Right lung (tissue), 2 donors: ENCODE measurements at regions not wholly inside any gene's neighbourhood (a gene's known extent, or its start where the extent isn't known, plus 50 kb on each side); places are given as distances from the start of the nearest gene placed in this dataset.
A peak's percentile ranks its signal among the peaks of the same experiment; 100 is the strongest.

Experiments used
- DNase-seq, 2 donors: peaks; one replicate each; pipeline ENCODE4 v3.0.0-alpha.2; 2013

DNA sequence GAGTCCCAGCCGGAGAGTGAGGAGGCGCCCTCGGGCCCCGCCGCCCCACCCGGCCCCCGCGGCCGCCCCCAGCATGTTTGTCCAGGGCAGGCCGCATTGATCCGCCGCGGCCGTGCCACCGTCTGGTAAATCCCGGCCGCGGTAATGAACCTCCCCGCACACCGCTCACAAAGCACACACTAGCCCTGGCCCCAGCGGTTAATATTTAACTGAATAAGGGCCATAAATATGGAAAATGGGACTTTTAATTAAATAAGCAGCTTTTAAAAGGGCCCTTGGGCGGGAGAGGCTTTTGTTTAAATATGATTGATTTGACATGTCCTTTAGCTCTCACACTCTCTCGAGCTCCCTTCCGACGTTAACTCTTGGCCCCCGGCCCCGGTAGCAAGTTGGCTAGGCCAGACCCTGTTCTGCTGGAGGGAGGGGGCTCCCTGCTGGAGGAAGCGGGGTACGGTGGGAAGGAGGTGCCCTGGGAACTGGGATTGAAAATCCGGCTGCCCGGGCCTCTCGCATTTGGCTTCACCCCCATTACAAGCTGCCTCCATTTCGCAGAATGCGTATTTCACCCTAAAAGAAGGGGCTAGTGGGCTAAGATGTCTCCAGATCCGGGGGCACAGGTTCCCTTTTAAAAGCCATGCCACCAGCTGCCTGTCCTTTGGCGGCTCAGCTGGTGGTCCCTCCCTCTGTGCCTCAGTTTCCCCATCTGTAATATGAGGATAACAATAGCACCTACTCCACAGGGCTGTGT is 199.8 kb downstream of the RBM19 start:
- DNase-seq = peak; percentile 16 to 19

DNA sequence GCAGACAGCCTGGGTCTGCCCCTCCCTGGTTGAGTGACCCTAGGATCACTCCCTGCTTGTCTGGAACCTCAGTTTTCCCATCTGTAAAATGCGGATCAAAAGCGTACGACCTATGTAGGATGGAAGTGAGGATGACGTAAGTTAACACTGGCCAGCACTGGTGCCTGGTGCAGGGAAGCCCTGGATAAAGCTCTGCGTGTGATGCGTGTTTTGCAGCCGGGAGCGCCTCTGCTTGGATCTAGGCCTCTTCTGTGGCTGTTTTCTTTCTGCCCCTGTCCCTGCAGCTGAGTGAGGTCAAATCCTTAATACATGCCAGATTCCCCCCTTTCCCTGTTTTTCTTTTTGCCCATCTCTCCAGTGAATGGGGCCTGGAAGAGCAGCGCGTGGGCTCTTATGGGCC is 201.5 kb downstream of the RBM19 start:
- no peak for DNase-seq

DNA sequence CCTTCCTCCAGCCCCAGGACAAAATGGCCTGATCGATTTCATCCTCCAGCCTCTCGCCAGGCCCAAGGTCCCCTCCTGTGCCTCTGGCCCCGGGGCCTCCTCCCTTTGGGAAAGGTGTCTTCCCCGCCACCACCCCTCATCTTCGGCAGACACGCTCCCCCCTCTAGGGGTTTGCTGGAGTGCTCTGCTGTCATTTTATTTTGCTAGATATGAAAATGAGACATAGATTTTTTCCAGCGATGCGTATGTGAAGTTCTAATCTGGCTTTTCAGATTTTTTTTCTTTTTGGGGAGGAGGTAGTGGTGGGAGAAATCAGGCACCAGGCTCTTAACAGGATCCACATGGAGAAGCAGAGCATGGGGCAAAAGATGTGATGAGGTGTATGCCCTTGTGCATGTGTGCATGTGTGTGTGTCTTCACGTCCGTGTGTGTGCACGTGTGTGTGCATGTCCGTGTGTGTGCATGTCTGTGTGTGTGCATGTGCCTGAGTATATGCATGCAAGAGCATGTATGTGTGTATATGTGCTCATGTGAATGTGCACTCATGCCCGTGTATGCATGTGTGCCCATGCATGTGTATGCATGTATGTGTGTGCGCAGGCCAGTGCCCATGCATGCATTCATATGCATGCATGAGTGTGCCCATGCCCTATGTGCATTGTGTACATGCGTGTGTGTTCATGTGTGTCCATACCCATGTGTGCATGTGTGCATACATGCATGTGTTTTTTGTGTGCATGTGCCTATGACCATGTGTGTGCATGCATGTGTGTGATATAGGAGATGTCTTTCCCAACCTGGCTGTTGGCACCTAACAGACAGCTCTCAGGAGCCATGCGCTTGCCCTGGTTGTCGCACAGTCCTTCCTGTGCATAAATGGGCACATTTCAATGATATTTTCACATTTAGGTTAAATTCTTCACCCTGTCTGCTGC is 203.0 kb downstream of the RBM19 start:
- no peak for DNase-seq

- no peak for DNase-seq
These were observed 203.8 kb downstream of the RBM19 start for GRCh38 chr12:113762155-113762881.

- DNase-seq = no peak
These were observed 207.0 kb downstream of the RBM19 start for GRCh38 chr12:113759135-113759534.

DNA sequence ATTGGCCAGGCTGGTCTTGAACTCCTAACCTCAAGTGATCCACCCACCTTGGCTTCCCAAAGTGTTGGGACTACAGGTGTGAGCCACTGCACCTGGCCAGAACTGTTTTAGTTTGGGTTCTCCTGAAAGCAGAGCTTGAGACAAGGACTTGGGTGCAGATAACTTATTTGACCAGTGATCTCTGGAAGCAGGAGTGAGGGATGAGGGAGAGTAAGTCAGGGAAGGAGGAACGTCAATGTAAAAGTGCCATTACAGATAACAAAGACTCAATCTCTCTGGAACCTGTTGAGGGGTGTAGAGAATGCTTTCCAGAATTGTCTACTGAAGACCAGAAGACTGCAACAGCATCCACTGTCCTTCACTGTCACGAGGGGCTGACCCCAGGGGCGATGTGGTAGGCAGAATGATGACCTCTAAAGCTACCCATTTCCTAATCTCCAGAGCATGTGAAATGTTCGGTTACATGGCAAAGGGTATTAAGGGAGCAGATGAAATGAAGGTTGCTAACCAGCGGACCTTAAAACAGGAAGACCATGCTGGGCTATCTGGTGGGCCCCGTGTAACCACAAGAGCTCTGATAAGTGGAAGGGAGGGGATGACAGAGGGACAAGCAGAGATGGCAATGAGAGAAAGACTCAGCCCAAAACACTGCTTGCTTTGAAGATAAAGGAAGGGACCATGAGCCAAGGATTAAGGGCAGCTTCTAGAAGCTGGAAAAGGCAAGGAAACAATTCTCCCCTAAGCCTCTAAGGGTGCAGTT is 207.8 kb downstream of the RBM19 start:
- no peak for DNase-seq

- DNase-seq = no peak
These were observed 208.7 kb downstream of the RBM19 start for GRCh38 chr12:113757221-113758002.

GRCh38 chr12:113756609-113757008 is 209.5 kb downstream of the RBM19 start:
- no peak for DNase-seq

DNA sequence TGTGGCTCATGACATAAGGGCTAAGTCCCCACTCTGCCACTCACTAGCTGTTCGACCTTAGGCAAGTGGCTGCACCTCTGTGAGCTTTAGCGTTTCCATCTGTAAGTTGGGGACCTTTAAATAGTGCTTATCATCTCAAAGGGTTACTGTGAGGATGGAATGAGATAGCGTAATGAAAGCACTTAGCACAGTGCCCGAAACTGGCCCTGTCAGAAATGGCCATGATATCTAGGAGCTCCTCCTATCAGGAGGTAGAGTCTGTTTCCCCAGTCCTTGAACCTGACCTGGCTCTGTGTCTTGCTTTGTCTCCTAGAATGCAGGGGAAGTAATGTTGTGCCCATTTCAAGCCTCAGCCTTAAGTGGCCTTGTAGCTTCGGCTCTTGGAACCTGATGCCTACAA is 211.0 kb downstream of the RBM19 start:
- no peak for DNase-seq

- no peak for DNase-seq
These were observed 214.6 kb downstream of the RBM19 start for GRCh38 chr12:113751513-113751912.

GRCh38 chr12:113749433-113749815 is 216.7 kb downstream of the RBM19 start:
- DNase-seq = no peak

DNA sequence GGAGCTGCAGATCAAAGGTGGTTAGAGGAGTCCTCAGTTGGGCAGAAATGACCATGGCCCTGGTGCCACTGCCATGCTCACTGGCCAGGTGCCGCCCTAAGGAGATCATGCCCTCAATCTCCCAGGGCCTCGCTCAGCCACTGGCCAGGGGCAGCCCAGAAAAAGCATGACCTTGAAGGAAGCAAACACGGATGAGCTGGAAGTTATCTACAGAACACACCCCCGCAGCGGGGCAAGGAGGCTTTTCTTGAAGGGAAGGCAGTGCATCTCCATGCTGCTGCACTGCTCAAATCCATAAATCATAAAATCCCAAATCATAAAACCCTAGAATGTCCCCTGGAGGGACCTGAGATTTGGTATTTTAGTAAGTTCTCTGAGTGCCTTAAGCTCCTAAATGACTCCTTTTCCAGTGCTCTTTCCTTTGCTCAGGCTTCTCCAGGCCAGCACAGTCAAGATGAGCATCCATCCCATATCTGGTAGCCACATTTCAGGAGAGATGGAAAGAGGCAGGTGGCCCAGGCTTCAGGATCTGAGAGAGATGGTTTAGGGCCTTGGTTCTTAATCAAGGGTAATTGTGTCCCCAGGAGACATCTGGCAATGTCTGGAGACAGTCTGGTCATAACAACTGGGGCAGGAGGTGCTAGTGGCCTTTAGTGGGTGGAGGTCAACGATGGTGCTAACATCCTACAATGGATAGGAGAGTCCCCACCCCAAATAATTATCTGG is 217.3 kb downstream of the RBM19 start:
- no peak for DNase-seq

DNA sequence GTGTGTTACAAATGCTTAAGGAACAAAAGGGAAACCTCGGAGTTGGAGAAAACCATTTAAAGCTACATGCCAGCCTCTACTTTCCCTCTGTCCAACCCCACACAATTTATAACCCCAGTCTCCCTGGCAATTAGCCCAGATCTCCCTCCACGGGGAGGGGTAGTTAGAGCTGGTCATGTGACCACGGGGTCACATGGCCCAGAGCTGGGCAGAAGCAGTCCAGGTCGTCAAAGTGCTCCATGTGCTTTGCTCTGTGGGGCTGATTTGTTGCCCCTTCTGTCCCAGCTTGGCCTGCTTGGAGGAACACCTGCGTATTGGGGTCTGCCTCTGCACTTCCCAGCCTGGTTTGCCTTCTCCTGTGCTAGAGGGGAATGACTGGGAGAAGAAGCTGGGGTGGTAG is 219.1 kb downstream of the RBM19 start:
- DNase-seq = no peak

- no peak for DNase-seq
These were observed 221.2 kb downstream of the RBM19 start for GRCh38 chr12:113744802-113745395.

DNA sequence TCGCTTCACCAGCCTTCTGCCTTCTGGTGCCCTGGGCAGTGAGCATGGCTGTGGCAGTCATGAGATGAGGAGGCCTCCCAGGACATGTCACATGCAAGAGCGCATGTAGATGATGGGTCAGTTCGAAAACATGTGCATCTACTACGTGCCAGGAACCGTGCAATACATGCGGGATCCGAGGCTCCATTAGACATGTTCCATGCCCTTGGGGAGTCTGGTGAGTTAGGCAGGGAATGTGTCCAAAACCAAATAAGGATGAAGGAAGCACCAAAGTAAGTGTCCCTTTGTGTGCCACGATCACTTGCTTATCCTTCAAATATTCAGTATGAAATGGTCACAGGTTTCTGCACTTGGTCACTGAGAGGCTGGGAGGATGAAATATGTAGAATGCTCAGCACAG is 223.3 kb downstream of the RBM19 start:
- DNase-seq = no peak

GRCh38 chr12:113740699-113741098 is 225.4 kb downstream of the RBM19 start:
- no peak for DNase-seq

- no peak for DNase-seq
These were observed 231.0 kb downstream of the RBM19 start for GRCh38 chr12:113735131-113735530.

- no peak for DNase-seq
These were observed 231.6 kb downstream of the RBM19 start for GRCh38 chr12:113734503-113734902.

GRCh38 chr12:113732916-113733315 is 233.2 kb downstream of the RBM19 start:
- no peak for DNase-seq

DNA sequence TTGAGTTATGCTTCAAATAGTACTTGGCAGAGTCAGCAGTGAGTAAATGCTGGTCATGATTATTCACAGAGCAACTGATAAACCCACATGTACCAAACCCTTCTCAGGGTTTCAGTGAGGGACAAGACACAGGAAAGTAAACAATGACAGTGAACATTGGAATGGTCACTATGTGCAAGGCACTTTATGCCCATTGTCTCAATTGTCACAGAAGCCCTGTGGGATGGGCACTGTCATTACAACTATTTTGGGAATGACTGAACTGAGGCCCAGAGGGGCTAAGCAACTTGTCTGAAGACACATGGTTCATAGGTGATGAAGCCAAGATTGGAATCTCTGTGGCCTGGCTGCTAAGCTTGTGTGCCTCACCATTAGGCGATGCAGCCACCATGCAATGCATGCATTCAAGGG is 238.5 kb downstream of the RBM19 start:
- no peak for DNase-seq
